NCI-H1092 treated with DMSO at 0.1 percent for 48 hours (cell line): ENCODE measurements at regions not wholly inside any gene's neighbourhood (a gene's known extent, or its start where the extent isn't known, plus 50 kb on each side); places are given as distances from the start of the nearest gene placed in this dataset.

Experiments
- DNase-seq: peaks from one replicate; lab custom pipeline; 2025; lab: John Stamatoyannopoulos, UW

- DNase-seq: no peak
Observed at GRCh38 chr1:99571092-99571734, 74.7 kb upstream of the PALMD start.

GRCh38 chr1:99573431-99574217 is 72.3 kb upstream of the PALMD start:
- no peak for DNase-seq

GRCh38 chr1:99577313-99577712 is 68.6 kb upstream of the PALMD start:
- DNase-seq: no peak

GRCh38 chr1:99579691-99580172 is 66.2 kb upstream of the PALMD start:
- DNase-seq: no peak

- no peak for DNase-seq
Observed at GRCh38 chr1:99580451-99580850, 65.5 kb upstream of the PALMD start.

- DNase-seq: no peak
Observed at GRCh38 chr1:99587008-99587407, 58.9 kb upstream of the PALMD start.

- no peak for DNase-seq
Observed at GRCh38 chr1:99589186-99589636, 56.7 kb upstream of the PALMD start.

GRCh38 chr1:99590578-99591209 is 55.2 kb upstream of the PALMD start:
- DNase-seq: no peak

- DNase-seq: no peak
Observed at GRCh38 chr1:99591886-99592285, 54.0 kb upstream of the PALMD start.

GRCh38 chr1:99594205-99594604 is 51.7 kb upstream of the PALMD start:
- DNase-seq: no peak

GRCh38 chr1:99595041-99595440 is 50.9 kb upstream of the PALMD start:
- no peak for DNase-seq

- DNase-seq: no peak
Observed at GRCh38 chr1:99595441-99595840, 50.5 kb upstream of the PALMD start.
